GM12878 (cell line): ENCODE measurements at regions not wholly inside any gene's neighbourhood (a gene's known extent, or its start where the extent isn't known, plus 50 kb on each side); places are given as distances from the start of the nearest gene placed in this dataset.

Experiments used
- ATAC-seq: fragments of 200-7000 bp; cut with Tn5 transposase; 3 replicates; pipeline ENCODE4 v1.9.1; 2020; ENCODE audit warnings: mild to moderate bottlenecking, moderate library complexity
- BruUV-seq: library from RNA; stranded (reverse); fragments of 400-500 nt; replicated peaks from 2 replicates; lab custom pipeline; 2021; lab: Mats Ljungman, UMichigan
- CTCF ChIA-PET: fragments of 300-600 bp; sonication (Branson Sonifier 250); formaldehyde crosslinking; extraction: SDS; loops from one replicate; lab custom pipeline; 2021; ENCODE audit warnings: inconsistent platforms; lab: Yijun Ruan, JAX
- POLR2A ChIA-PET: fragments of 350-600 bp; formaldehyde crosslinking; extraction: SDS; loops from one replicate; lab custom pipeline; 2021; ENCODE audit warnings: inconsistent platforms; lab: Charles Lee
- RAD21 ChIA-PET: fragments of 300-600 bp; sonication (Branson Sonifier 250); formaldehyde crosslinking; loops from one replicate; lab custom pipeline; 2023; ENCODE audit warnings: antibody characterized with exemption; ENCODE audit not compliant: unreplicated experiment; lab: Charles Lee
- SMC1A ChIA-PET: fragments of 300-600 bp; sonication (Branson Sonifier 250); formaldehyde crosslinking; loops from one replicate; lab custom pipeline; 2023; ENCODE audit not compliant: unreplicated experiment, uncharacterized antibody; lab: Charles Lee
- DNase-seq: peaks from one replicate; pipeline ENCODE4 v3.0.0-alpha.2; 2011; ENCODE audit warnings: low read depth, low spot score
- FAIRE-seq: peaks from 3 replicates; lab custom pipeline; 2011; peaks lifted over from hg19 to GRCh38; lab: Jason Lieb, UNC
- H2AFZ ChIP-seq: 2 replicates; pipeline ENCODE4 v1.6.0; 2011; ENCODE audit warnings: low read depth, low read length, control low read depth; ENCODE audit not compliant: control insufficient read depth
- H3K27ac ChIP-seq: 2 replicates; pipeline ENCODE4 v1.5.1; 2011; ENCODE audit warnings: control low read depth; ENCODE audit not compliant: control insufficient read depth, insufficient read depth
- H3K27me3 ChIP-seq, 2 experiments: replicated peaks in 1 of 2; 2 replicates each; pipeline versions ENCODE4 v1.6.0 to v1.6.1; 2011; ENCODE audit warnings: low read length in 1 of 2; ENCODE audit not compliant: control insufficient read depth in 2 of 2, insufficient read depth in 2 of 2
- H3K36me3 ChIP-seq, 2 experiments: 2 replicates each; pipeline ENCODE4 v1.5.1; 2011; ENCODE audit warnings: low read length in 1 of 2; ENCODE audit not compliant: control insufficient read depth in 2 of 2, insufficient read depth in 2 of 2
- H3K4me1 ChIP-seq: 2 replicates; pipeline ENCODE4 v1.6.1; 2011; ENCODE audit warnings: mild to moderate bottlenecking, low read length, moderate library complexity, mixed read lengths; ENCODE audit not compliant: control insufficient read depth, insufficient read depth
- H3K4me2 ChIP-seq: 2 replicates; pipeline ENCODE4 v1.6.0; 2011; ENCODE audit warnings: control low read depth; ENCODE audit not compliant: control insufficient read depth, insufficient read depth
- H3K4me3 ChIP-seq: fragments of 200-600 bp; sonication (generic); 2 replicates; pipeline ENCODE4 v1.5.1; 2016
- H3K79me2 ChIP-seq: 2 replicates; pipeline ENCODE4 v1.6.0; 2011; ENCODE audit warnings: low read length; ENCODE audit not compliant: control insufficient read depth, insufficient read depth
- H3K9ac ChIP-seq: 2 replicates; pipeline ENCODE4 v1.8.0; 2011; ENCODE audit warnings: low read length, control low read depth, mixed read lengths; ENCODE audit not compliant: control insufficient read depth, insufficient read depth
- H3K9me3 ChIP-seq: replicated peaks from 3 replicates; pipeline ENCODE4 v1.5.1; 2011; ENCODE audit warnings: mild to moderate bottlenecking, low read length; ENCODE audit not compliant: control insufficient read depth, insufficient read depth
- H4K20me1 ChIP-seq: 2 replicates; pipeline ENCODE4 v1.6.0; 2011; ENCODE audit not compliant: control insufficient read depth, insufficient read depth
- CHD1 ChIP-seq: IDR thresholded peaks from 2 replicates; pipeline ENCODE4 v1.6.1; 2012; ENCODE audit warnings: low read depth, low read length, improper control_type of control experiment
- CREM ChIP-seq: IDR thresholded peaks from 2 replicates; pipeline ENCODE4 v1.6.1; 2014; ENCODE audit warnings: antibody characterized with exemption, low read depth
- EZH2 ChIP-seq: IDR thresholded peaks from 2 replicates; pipeline ENCODE4 v1.6.1; 2012; ENCODE audit warnings: low read depth, mild to moderate bottlenecking, control low read depth, inconsistent platforms, low read length, borderline replicate concordance; ENCODE audit not compliant: control insufficient read depth
- HDGF ChIP-seq: fragments of 450-650 bp; IDR thresholded peaks from 2 replicates; pipeline ENCODE4 v1.6.1; 2016; ENCODE audit warnings: antibody characterized with exemption
- KDM1A ChIP-seq: fragments of 200-600 bp; sonication (generic); IDR thresholded peaks from 2 replicates; pipeline ENCODE4 v1.6.1; 2016; ENCODE audit warnings: borderline replicate concordance
- MYB ChIP-seq: fragments of 150-350 bp; IDR thresholded peaks from 2 replicates; pipeline ENCODE4 v1.6.1; 2014; ENCODE audit warnings: mild to moderate bottlenecking, low read depth, low read length, borderline replicate concordance
- NR2F1 ChIP-seq: fragments of 450-650 bp; conservative IDR thresholded peaks from 2 replicates; pipeline ENCODE4 v1.6.1; 2017; ENCODE audit warnings: mild to moderate bottlenecking
- NRF1 ChIP-seq: conservative IDR thresholded peaks from 2 replicates; pipeline ENCODE4 v1.6.1; 2011; ENCODE audit warnings: mild to moderate bottlenecking, low read depth, low read length, improper control_type of control experiment
- WGBS: methylation state at CpG from one replicate; pipeline ENCODE4 v1.1.6; 2016; ENCODE audit warnings: low lambda C conversion rate; ENCODE audit not compliant: insufficient replicate concordance, insufficient coverage; ENCODE audit errors: missing lambda C conversion rate; 5-methylcytosine and 5-hydroxymethylcytosine counted together
- in situ Hi-C: fragments of 300-500 bp; cut with MboI; formaldehyde crosslinking; loops from 9 replicates; pipeline ENCODE4 v1.14.3; 2018; ENCODE audit warnings: mixed read lengths
- intact Hi-C: fragments of 100-400 bp; cut with micrococcal nuclease; formaldehyde crosslinking; loops from one replicate; pipeline ENCODE4 v1.14.2; 2022; ENCODE audit not compliant: unreplicated experiment
- TF ChIP-seq, protein P1 (sequence below): fragments of 450-650 bp; formaldehyde crosslinking; IDR thresholded peaks from 2 replicates; pipeline ENCODE4 v1.4.0; 2022; ENCODE audit warnings: mild to moderate bottlenecking, moderate library complexity
- TF ChIP-seq, protein P2 (sequence below): fragments of 450-650 bp; IDR thresholded peaks from 2 replicates; pipeline ENCODE4 v1.6.1; 2017; ENCODE audit warnings: mild to moderate bottlenecking, moderate library complexity

DNA sequence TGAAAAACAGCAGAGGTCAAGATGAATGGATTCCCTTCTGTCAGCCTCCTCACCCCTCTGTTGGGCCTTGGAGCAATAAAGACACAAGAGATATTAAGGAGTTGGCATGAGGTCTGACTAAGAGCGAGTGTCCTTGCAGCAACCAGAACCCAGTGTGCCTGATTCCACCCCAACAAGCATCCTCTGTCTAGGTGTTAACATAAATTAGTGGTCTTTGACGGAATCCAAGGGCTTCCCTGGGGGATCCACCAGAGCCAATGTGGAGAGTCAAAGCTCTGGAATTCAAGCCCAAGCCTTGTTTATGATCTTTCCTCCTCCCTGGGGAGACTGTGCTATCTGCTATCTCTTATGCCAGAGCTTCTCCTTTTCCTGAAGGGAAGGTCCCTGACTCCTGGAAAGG, 128.1 kb upstream of the SMIM23 start (continued):
- TF ChIP-seq, protein P1, sequence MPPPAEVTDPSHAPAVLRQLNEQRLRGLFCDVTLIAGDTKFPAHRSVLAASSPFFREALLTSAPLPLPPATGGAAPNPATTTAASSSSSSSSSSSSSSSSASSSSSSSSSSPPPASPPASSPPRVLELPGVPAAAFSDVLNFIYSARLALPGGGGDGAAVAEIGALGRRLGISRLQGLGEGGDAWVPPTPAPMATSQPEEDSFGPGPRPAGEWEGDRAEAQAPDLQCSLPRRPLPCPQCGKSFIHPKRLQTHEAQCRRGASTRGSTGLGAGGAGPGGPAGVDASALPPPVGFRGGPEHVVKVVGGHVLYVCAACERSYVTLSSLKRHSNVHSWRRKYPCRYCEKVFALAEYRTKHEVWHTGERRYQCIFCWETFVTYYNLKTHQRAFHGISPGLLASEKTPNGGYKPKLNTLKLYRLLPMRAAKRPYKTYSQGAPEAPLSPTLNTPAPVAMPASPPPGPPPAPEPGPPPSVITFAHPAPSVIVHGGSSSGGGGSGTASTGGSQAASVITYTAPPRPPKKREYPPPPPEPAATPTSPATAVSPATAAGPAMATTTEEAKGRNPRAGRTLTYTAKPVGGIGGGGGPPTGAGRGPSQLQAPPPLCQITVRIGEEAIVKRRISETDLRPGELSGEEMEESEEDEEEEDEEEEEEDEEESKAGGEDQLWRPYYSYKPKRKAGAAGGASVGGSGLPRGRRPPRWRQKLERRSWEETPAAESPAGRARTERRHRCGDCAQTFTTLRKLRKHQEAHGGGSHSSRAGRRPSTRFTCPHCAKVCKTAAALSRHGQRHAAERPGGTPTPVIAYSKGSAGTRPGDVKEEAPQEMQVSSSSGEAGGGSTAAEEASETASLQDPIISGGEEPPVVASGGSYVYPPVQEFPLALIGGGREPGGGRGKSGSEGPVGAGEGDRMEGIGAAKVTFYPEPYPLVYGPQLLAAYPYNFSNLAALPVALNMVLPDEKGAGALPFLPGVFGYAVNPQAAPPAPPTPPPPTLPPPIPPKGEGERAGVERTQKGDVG (CRISPR knock-in tag) = no peak
- no peak for TF ChIP-seq MYB
- TF ChIP-seq, all 136 proteins: peak for 0

DNA sequence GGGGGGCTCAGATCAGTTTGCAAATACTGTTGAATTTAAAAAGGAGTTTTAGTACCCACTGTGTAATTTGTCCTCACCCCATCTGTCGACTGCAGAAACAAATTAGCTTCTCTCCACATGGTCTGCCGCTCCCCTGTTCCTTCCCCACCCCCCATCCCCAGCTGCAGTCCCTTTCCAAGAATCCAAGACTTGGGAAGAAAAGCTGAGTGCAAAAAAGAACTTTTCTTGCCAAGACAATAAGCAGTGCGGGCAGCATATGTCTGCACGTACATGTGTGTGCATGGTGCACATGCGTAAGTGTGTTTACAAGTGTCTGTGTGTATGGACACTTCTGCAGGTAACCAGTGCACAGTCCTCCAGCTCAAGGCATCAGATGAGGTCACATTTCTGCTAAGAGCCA, 125.7 kb upstream of the SMIM23 start:
- SMC1A ChIA-PET = no interaction called here
- TF ChIP-seq, protein P2, sequence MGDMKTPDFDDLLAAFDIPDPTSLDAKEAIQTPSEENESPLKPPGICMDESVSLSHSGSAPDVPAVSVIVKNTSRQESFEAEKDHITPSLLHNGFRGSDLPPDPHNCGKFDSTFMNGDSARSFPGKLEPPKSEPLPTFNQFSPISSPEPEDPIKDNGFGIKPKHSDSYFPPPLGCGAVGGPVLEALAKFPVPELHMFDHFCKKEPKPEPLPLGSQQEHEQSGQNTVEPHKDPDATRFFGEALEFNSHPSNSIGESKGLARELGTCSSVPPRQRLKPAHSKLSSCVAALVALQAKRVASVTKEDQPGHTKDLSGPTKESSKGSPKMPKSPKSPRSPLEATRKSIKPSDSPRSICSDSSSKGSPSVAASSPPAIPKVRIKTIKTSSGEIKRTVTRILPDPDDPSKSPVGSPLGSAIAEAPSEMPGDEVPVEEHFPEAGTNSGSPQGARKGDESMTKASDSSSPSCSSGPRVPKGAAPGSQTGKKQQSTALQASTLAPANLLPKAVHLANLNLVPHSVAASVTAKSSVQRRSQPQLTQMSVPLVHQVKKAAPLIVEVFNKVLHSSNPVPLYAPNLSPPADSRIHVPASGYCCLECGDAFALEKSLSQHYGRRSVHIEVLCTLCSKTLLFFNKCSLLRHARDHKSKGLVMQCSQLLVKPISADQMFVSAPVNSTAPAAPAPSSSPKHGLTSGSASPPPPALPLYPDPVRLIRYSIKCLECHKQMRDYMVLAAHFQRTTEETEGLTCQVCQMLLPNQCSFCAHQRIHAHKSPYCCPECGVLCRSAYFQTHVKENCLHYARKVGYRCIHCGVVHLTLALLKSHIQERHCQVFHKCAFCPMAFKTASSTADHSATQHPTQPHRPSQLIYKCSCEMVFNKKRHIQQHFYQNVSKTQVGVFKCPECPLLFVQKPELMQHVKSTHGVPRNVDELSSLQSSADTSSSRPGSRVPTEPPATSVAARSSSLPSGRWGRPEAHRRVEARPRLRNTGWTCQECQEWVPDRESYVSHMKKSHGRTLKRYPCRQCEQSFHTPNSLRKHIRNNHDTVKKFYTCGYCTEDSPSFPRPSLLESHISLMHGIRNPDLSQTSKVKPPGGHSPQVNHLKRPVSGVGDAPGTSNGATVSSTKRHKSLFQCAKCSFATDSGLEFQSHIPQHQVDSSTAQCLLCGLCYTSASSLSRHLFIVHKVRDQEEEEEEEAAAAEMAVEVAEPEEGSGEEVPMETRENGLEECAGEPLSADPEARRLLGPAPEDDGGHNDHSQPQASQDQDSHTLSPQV = no peak
- TF ChIP-seq NRF1 = no peak
- TF ChIP-seq, protein P1 (CRISPR knock-in tag) = no peak
- TF ChIP-seq CREM = no peak
- TF ChIP-seq KDM1A = no peak
- no peak for TF ChIP-seq HDGF
- TF ChIP-seq NR2F1 = no peak
- TF ChIP-seq EZH2 = no peak
- no peak for TF ChIP-seq CHD1

More for the DNA sequence above, 125.7 kb upstream of the SMIM23 start:
- FAIRE-seq = no peak
- H3K4me2 ChIP-seq = no peak overlapping the region
- RAD21 ChIA-PET = no interaction called here
- no peaks in the 10 kb centered on the region for H3K79me2 ChIP-seq
- intact Hi-C loops = no loop called here
- no peak overlapping the region for H3K27ac ChIP-seq
- no peaks in the 10 kb centered on the region for H3K4me1 ChIP-seq
- no peak for ATAC-seq
- no peaks in the 10 kb centered on the region for H3K36me3 ChIP-seq
- POLR2A ChIA-PET = no interaction called here
- no peak overlapping the region for H3K9ac ChIP-seq
- CTCF ChIA-PET = no interaction called here
- 61% methylated on average over 5 of the region's 5 CpGs for WGBS
- H3K27me3 ChIP-seq = no peaks in the 10 kb centered on the region; a peak in 1 of 4 replicates
- BruUV-seq = no TSS peak
- DNase-seq = no peak
- no peak overlapping the region for H3K4me3 ChIP-seq
- no peaks in the 10 kb centered on the region for H4K20me1 ChIP-seq
- in situ Hi-C loops = no loop called here
- no peaks in the 10 kb centered on the region for H3K9me3 ChIP-seq
- no peak overlapping the region for H2AFZ ChIP-seq
